ENCODE measurements at regions not wholly inside any gene's neighbourhood (a gene's known extent, or its start where the extent isn't known, plus 50 kb on each side); places are given as distances from the start of the nearest gene placed in this dataset.

- TF ChIP-seq CTCF (IDR thresholded peaks at IDR 0.05; ENCODE audit: low read length) (no peak), EZH2 (optimal IDR thresholded peaks at IDR 0.05; ENCODE audit: low read depth, low read length) (no peak)
These were observed 371.4 kb downstream of the PSAT1 start for GRCh38 chr9:78668148-78668832.
